Ramos (cell line): ENCODE measurements at regions not wholly inside any gene's neighbourhood (a gene's known extent, or its start where the extent isn't known, plus 50 kb on each side); places are given as distances from the start of the nearest gene placed in this dataset.
"Not testable (repeated sequence)": the region's sequence is repeated elsewhere in the genome, so short reads cannot be mapped to it uniquely, and the experiment has no call there.

ENCODE experiments used
- in situ Hi-C: fragments of 300-500 bp; cut with MboI; formaldehyde crosslinking; loops from one replicate; pipeline ENCODE4 v1.14.3; 2022; ENCODE audit warnings: low sequenced_read_pairs; ENCODE audit not compliant: unreplicated experiment

DNA sequence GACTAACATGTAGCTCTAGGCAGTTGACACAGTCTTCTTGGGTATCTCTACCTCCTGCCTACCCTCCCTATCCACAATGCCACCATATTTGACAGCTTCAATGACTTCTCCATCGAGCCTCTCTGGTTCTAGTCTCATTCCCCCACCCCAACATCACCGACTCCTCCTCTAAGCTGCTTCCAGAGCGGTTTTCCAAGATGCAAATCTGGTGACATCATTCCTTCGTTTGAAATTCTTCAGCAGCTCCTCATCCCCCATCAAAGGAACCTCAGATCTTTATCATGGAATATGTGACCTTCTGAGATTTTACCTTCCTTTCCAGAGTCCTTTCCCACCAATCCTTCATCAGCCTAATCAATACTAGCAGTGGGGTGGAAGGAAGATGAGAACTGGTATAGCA is 352.4 kb upstream of the RUNX1 start:
- in situ Hi-C loops = loop anchor here (10.0 kb wide), 2 partner anchors 517 to 657 kb away; no protein-coding TSS in a partner anchor

DNA sequence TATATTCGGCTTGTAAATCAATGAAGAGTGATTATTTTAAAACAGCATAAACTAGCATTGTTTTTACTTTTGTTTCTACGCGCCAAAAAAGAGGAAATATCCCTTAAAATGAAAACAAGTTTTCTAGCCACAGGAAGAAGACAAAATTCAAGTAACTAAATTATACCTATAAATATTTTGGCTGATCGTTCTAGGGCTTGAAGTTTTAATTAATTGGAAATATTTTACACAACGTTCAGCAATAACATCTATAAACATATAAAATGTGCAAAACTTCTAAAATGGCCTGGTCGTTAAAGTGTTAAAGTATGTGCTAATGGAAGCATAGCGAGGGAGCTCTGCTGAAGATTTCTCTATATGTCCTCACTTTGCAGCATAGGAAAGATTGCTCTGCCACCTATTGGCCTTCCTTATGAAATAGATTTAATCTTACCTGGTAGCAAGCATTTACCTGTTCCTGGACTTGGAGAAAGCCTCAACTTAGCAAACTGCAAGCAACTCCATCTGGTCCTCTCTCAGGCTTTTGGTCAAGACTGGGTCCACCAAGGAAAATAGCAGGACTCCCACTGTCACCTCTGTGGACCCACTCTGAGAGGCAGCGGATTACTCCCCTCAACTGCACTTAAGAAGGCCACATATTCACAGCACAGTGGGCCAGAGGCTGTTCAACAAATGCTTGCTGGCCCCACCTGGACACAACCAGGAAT is 351.3 kb upstream of the RUNX1 start:
- in situ Hi-C loops = loop anchor here (10.0 kb wide), 2 partner anchors 516 to 656 kb away; no protein-coding TSS in a partner anchor

DNA sequence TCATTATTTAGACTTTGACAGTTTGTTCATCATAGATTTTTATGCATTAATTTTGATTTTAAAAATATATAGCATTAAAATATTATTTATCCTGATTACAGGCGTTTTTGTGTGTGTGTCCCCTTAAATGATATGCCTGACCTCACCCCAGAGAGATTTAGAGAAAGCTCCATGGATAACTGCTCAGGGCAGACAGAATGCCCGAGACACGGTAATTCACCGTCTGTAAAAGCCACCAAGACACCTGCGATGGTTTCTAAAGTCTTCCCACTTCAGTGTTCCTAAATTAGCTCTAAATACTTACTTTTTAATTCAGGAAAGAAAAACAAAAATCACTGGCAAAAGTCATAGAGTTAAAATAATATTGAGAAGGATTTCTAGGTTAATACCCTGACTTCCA is 350.6 kb upstream of the RUNX1 start:
- in situ Hi-C loops = loop anchor here (10.0 kb wide), 2 partner anchors 515 to 655 kb away; no protein-coding TSS in a partner anchor

DNA sequence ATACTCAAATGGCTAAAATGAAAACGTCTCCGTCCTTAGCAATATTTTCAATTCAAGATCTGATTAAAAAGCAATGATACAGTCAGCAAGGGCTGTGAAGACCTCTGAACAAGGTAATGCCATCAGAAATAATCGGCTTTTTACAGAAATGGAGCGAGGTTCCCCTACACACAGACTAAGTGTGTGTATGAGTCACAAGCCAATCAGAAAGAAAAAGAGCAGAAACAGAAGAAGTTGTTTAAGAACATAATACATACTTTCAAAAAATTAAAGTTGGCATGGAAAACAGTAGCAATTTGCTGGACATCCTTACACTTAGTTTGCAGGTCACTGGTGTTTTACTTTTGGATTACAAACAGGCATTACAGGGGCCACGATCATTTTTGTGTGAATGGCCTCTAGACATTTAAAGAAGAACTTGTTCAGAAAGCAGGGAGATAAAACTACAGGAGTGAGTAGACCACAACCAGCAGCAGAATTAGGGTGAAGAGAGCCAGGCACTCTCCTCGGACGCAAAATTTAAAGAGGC is 350.0 kb upstream of the RUNX1 start:
- in situ Hi-C loops = no loop called here

DNA sequence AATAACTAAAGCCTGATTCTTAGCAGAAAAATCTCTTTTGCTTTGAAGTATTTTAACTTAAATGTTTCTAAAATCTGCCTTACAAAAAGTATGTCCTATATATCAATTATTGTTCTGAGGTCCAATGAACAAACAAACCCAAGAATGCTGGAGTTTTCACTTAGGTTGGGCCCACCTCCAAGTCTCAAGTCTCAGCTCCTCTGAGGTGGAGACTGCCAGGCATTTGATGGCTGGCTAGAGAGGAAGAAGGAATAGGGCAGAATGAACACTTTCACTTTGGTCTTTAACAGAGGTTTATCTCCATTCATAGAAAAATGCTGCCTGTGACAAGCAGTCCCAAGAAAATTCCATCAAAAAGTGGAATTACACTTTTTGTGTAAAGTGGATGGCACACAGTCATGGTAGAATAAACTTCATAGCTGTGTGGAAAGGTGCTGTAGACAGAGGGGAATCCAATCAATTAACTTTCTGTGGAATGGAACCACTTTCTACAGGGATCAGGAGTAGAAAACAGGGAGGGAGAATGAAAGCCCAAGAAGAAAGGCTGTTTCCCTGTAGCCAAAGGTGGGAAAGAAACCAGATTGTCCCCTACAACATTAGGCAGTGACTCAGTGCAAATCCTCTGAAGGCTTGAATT is 349.4 kb upstream of the RUNX1 start:
- in situ Hi-C loops = no loop called here

DNA sequence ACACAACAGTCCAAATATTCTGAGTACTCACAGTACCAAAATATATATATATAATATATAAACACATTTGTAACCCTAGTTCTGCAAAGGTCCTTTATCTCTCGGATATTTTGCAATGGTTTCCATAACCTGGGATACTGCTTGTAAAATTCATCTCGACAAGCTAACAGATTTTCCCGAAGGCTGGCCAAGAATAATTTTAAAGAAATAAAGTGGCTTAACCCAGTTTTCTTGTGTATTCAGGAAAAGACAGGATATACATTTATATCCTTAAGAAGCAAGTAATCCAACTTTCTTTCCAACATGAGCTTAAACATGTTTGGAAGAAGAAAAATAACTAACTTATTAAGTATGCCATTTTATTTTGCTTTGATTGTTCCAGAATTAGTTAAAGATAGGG is 348.7 kb upstream of the RUNX1 start:
- in situ Hi-C loops = no loop called here

DNA sequence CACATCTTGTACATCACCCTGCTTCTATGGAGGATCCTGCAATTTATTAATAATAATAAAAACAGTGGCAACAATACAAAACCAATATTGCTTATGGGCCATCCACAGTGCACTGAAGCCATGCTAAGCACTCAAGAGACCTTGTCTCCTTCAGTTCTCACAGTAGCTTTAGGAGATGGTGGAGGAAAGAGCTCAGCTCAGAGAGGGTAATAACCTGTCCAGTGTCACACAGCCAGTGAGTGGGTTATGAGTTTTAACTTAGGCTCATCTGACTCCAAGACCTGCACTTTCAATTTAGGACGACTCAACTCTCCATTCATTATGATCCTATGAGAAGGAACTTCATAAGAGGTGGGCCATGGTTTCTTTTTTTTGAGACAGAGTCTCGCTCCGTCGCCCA is 347.6 kb upstream of the RUNX1 start:
- in situ Hi-C loops = no loop called here

DNA sequence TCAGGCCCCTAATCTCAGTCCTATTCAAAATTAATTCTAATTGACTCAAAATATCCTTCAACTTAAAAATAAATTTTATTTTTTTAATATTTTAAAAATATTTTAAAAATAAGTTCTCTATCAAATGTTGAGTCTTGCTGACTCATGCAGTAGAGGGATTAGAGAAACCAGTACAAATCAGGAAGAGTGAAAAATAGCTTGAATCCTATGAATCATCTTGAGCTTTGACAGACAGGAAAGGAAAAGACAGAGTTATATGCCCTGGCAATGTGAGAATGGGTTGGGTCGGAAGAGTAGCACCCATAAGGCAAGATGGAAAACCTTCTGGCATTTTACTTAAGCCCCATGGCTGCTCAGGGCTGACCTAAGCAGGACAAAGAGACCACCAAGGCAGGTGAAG is 346.6 kb upstream of the RUNX1 start:
- in situ Hi-C loops = no loop called here

DNA sequence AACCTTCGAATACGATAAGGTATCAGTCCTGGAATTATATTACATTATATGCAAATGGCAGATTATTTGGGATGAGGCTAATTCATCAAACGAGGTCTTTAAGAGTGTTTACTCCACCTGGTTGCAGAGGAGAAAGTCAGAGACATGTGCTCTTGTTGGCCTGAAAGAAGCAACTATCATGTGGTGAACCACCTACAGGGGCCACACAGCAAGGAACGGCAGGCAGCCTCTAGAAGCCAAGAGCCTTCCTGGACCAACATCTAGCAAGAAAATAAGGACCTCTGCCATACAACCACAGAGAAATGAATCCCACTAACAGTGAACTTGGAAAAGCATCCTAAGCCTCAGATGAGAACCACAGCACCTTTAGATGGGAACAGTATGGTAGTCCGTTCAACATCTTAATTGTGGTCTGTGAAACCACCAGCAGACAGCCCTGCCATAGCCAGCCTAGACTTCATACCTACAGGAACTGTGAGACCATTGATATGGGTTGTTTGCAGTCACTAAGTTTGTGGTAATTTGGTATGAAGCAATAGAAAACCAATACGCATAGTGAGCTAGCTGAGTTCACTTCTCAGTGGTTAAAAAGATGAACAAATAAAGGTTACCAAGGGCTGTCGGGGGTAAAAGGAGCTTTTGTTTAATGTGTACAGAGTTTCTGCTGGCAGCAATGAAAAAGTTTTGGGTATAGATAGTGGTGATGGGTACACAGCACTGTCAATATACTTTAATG is 345.7 kb upstream of the RUNX1 start:
- in situ Hi-C loops = no loop called here

DNA sequence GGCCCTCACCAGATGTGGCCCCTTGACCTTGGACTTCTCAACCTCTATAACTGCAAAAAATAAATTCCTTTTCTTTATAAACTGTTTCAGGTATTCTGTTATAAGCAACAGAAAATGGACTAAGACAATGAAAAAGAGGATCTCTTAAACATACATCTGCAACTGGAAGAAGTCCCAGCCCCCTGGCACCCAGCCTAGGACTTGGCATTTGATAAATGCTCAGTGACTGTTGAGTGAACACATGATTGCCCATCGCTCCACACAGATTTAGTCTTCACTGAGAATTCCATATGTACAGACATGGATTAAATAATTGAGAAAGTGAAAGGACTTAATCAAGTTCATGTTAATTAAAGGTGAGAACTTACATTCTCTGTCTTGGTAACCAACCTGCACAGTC is 344.9 kb upstream of the RUNX1 start:
- in situ Hi-C loops = no loop called here

DNA sequence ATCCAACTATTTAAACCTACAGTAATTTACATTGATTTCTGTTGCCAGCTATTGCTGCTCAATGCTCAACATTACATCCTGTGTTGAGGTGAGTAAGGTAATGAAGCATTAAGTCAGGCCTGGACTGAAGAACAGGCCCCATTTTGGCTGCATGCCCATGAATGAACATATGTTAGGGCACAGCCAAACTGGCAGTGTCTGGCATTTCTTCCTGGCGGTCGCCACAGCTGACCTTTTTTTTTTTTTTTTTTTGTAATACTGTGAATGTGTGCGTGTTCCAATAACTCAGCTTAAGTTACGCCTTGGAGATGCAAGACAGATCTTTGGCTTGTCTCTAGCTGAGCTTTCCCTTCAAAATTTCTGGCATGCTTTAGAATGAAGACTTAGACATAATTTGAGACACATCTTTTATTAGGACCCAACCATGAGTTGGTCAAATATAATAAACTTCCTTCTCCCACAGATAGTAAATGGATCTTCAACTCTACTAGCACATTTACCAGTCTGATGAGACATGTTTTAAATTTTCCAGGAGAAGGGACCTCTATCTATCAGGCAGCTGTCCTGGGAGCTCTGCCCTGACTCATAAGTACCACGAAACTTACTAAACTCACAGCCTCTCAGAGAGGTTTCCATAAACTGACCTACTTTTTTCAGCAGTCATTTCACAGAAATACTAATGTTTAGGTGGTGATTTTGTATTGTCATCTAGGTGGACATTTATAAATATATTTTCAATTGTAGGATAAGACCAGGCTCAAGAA is 341.1 kb upstream of the RUNX1 start:
- in situ Hi-C loops = no loop called here

DNA sequence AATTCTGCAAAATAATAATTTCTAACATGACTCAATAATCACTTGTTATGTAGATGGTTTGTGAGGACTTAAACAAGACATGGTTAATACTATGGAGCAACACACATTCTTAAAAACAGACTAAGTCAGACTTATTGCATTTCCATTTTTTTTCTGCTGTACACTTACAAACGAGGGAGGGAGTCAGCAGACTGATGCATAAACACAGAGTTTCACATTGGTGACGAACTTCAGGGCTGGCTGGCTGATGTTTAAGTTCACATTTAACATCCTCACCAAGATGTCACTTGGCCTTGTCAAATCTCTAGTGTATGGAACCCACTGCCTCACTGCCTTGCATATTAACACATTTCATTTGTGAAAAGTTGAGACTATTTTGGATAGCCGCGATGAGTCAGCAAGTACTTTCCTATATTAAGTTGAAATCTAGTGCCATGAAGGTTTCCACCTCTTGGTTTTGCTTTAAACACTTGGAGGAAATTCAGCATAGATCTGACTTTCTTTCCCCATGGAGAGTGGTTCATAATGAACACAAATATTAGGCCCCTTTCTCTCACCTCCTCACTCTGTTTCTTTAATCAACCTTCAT is 337.5 kb upstream of the RUNX1 start:
- in situ Hi-C loops = no loop called here

DNA sequence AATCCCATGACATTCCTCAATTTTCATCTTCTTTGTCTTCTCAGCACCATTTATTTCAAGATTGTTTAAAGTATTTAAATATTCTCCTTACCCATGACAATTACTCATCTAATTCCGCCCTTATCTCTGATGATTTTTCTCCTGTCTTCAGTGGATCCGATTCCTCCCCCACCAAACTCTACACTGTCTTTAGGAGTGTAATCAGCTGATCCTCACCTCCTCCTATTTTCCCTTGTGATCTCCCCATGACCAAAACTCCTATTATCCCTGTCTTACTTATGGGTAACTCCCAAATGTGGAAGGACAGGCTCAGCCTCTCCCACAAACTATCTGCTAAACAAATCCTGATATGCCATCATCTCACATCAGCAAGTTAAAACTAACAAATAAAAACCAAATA is 335.3 kb upstream of the RUNX1 start:
- in situ Hi-C loops = no loop called here

DNA sequence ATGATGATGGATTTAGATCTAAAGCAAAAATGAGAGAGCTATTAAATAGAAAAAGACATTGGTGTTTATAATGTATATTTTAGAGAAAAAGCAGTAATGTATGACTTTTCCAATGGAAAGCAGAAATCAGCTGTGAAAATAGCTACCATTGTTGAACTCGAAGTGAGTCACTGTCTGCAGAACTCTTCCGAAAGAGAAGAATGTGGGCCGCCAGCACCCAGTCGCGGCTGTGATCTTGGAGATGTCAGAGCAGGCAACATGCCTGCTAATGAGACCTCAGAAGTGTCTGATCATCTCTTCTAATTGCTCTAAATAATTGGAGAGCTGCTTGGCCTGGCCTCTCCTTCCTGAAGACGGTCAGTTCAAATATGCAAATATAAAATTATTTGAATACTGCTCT is 333.6 kb upstream of the RUNX1 start:
- in situ Hi-C loops = no loop called here

DNA sequence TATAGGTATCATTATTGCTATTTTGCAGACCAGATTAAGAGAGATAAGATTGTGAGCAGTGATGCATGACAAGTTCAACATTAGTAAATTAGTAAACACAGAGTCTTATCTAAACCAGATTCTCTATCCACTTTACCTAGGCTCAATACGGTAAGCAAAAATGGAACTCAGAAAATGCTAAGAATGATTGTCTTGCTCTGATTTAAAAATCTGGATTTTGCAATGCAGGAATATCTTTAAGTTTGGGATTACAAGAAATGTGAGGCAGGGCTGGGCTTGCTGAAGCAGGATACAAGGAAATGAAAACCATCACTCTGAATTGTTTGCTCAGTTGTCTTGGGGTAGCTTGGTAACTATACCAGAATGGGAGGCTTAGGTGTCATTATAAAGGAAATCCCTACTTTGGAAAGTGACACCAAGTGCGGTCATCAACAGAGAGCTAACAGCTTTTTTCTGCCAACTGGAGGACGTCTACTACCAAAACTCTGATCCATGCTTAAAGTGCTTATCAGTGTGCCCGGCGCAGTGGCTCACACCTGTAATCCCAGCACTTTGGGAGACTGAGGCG is 332.7 kb upstream of the RUNX1 start:
- in situ Hi-C loops = no loop called here

DNA sequence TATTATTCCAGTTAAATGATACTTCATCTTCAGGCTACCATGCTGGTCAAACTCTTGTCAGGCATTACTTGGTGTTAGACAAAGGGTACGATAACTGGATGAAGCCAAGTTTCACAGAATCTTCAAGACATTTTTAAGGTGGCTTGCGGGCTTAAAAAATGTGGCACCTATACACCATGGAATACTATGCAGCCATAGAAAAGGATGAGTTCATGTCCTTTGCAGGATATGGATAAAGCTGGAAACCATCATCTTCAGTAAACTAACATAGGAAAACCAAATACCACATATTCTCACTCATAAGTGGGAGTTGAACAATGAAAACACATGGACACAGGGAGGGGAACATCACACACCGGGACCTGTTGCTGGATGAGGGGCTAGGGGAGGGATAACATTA is 331.2 kb upstream of the RUNX1 start:
- in situ Hi-C loops = not testable (repeated sequence)

DNA sequence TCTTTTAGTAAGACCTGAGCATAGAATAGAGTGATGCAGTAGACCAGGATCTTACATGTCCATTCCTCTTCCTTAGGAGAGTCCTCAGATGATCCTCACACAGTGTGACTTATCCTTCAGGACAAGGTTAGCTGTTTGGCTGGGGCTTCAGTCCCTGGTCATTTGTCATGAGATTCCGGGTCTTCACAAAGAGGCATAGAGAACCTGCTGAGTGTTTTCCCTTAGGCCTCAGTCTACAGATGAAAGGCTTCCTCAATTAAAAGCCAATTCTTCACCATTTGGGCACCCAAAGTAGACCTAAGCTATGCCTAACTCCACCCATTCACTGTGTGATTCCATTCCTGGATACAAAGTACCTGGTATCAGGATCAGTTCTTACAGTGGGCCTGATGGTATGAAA is 329.8 kb upstream of the RUNX1 start:
- in situ Hi-C loops = no loop called here

DNA sequence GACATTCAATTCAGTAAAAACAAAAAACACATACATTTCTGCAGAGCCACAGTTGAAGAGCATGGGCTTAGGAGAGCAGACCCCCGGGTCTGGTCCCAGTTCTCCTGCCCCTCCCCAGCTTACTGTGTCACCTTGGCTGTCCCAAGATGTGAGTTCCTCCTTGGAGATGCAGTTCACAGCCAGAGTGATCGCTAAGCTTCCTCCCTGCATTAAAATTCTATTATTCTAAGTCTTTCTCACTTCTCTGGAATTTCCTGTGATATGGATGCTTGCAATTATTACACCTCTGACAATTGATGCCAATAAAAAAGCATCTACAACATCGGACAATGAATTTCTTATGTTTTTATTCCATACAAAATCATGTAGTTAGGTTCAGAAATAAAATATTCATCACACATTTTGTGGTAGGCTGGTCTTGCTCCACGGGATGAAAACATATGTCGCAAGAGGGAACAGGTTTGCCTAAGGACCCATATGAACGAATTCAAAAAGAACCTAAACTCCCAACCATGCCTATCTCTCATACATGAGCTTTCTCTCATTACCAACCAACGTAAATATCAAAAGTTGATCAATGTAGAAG is 328.5 kb upstream of the RUNX1 start:
- in situ Hi-C loops = no loop called here

DNA sequence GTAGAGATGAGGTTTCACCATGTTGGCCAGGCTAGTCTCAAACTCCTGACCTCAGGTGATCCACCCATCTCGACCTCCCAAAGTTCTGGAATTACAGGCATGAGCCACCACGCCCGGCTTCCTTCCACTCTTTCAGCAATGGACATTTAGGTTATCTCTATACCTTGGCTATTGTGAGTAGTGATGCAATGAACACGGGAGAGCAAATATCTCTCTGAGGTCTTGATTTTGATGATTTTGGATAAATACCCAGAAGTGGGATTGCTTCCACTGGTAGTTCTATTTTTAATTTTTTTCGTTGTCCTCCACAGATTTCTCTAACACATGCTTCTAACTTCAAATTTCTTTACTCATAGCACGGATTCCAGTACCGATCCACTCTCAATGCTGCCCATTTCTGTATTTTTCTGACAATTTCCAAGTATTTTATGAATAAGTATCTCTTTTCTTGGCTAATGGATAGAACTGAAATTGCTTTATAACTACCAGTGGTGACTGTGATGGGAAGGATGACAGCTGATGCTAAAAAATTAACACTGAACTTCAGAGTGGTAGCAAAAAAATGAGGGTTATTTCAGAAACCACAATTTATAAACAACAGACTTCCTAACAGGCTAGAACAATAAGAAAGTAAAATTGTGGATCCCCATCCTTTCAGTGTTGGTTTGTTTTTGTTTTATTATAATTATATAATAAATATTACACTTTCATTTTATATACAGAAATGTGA is 327.5 kb upstream of the RUNX1 start:
- in situ Hi-C loops = no loop called here
